Fibroblast of lung (primary cell): ENCODE measurements at regions not wholly inside any gene's neighbourhood (a gene's known extent, or its start where the extent isn't known, plus 50 kb on each side); places are given as distances from the start of the nearest gene placed in this dataset.

ENCODE experiments used
- EZH2 ChIP-seq: IDR thresholded peaks from 2 replicates; pipeline ENCODE4 v1.5.1; 2012; ENCODE audit warnings: low read length, control low read depth, mild to moderate bottlenecking; ENCODE audit errors: missing control alignments
- TF ChIP-seq, protein P1 (sequence below), 2 donors: IDR thresholded peaks in 1 of 2; conservative IDR thresholded peaks in 1 of 2; 1 replicate in 1 of 2; 2 replicates in 1 of 2; pipeline ENCODE4 v1.5.1; 2011 to 2012; ENCODE audit warnings: low read length in 2 of 2, control low read depth in 1 of 2, inconsistent platforms in 1 of 2, low read depth in 1 of 2, mild to moderate bottlenecking in 1 of 2

DNA sequence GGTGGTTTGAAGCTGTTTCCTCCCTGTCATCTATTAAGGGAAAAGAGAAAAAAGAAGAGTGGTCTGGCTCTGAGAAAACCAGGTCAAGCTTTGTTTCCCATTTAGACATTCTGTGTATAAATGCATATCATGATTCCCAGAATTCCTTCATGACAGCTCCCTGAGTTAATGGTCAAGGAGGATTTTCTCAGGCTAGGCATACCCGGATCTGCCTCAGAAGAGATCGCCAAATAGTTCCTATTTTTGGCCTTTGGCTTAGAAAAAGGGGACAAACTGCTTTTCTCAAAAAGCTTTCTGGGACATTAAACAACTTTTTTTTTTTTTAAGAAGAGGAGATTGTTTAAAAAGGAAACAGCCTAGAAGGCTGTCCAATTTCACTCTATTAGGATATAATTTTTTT, 53.5 kb upstream of the PIP4K2A start:
- TF ChIP-seq, protein P1, sequence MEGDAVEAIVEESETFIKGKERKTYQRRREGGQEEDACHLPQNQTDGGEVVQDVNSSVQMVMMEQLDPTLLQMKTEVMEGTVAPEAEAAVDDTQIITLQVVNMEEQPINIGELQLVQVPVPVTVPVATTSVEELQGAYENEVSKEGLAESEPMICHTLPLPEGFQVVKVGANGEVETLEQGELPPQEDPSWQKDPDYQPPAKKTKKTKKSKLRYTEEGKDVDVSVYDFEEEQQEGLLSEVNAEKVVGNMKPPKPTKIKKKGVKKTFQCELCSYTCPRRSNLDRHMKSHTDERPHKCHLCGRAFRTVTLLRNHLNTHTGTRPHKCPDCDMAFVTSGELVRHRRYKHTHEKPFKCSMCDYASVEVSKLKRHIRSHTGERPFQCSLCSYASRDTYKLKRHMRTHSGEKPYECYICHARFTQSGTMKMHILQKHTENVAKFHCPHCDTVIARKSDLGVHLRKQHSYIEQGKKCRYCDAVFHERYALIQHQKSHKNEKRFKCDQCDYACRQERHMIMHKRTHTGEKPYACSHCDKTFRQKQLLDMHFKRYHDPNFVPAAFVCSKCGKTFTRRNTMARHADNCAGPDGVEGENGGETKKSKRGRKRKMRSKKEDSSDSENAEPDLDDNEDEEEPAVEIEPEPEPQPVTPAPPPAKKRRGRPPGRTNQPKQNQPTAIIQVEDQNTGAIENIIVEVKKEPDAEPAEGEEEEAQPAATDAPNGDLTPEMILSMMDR (conservative IDR thresholded peaks at IDR 0.05 in 1 of 2, IDR thresholded peaks at IDR 0.05 in 1 of 2; ENCODE audit: low read depth in 1 of 2, low read length in 2 of 2) = no peak
- TF ChIP-seq EZH2 = no peak
